GM12878 (cell line): ENCODE measurements at regions not wholly inside any gene's neighbourhood (a gene's known extent, or its start where the extent isn't known, plus 50 kb on each side); places are given as distances from the start of the nearest gene placed in this dataset.

Experiments
- ATAC-seq: fragments of 200-7000 bp; cut with Tn5 transposase; 3 replicates; pipeline ENCODE4 v1.9.1; 2020; ENCODE audit warnings: mild to moderate bottlenecking, moderate library complexity
- BruUV-seq: library from RNA; stranded (reverse); fragments of 400-500 nt; replicated peaks from 2 replicates; lab custom pipeline; 2021; lab: Mats Ljungman, UMichigan
- CTCF ChIA-PET: fragments of 300-600 bp; sonication (Branson Sonifier 250); formaldehyde crosslinking; extraction: SDS; loops from one replicate; lab custom pipeline; 2021; ENCODE audit warnings: inconsistent platforms; lab: Yijun Ruan, JAX
- POLR2A ChIA-PET: fragments of 350-600 bp; formaldehyde crosslinking; extraction: SDS; loops from one replicate; lab custom pipeline; 2021; ENCODE audit warnings: inconsistent platforms; lab: Charles Lee
- RAD21 ChIA-PET: fragments of 300-600 bp; sonication (Branson Sonifier 250); formaldehyde crosslinking; loops from one replicate; lab custom pipeline; 2023; ENCODE audit warnings: antibody characterized with exemption; ENCODE audit not compliant: unreplicated experiment; lab: Charles Lee
- SMC1A ChIA-PET: fragments of 300-600 bp; sonication (Branson Sonifier 250); formaldehyde crosslinking; loops from one replicate; lab custom pipeline; 2023; ENCODE audit not compliant: unreplicated experiment, uncharacterized antibody; lab: Charles Lee
- DNase-seq: peaks from one replicate; pipeline ENCODE4 v3.0.0-alpha.2; 2011; ENCODE audit warnings: low read depth, low spot score
- FAIRE-seq: peaks from 3 replicates; lab custom pipeline; 2011; peaks lifted over from hg19 to GRCh38; lab: Jason Lieb, UNC
- H2AFZ ChIP-seq: 2 replicates; pipeline ENCODE4 v1.6.0; 2011; ENCODE audit warnings: low read depth, low read length, control low read depth; ENCODE audit not compliant: control insufficient read depth
- H3K27ac ChIP-seq: 2 replicates; pipeline ENCODE4 v1.5.1; 2011; ENCODE audit warnings: control low read depth; ENCODE audit not compliant: control insufficient read depth, insufficient read depth
- H3K27me3 ChIP-seq, 2 experiments: replicated peaks in 1 of 2; 2 replicates each; pipeline versions ENCODE4 v1.6.0 to v1.6.1; 2011; ENCODE audit warnings: low read length in 1 of 2; ENCODE audit not compliant: control insufficient read depth in 2 of 2, insufficient read depth in 2 of 2
- H3K36me3 ChIP-seq, 2 experiments: 2 replicates each; pipeline ENCODE4 v1.5.1; 2011; ENCODE audit warnings: low read length in 1 of 2; ENCODE audit not compliant: control insufficient read depth in 2 of 2, insufficient read depth in 2 of 2
- H3K4me1 ChIP-seq: 2 replicates; pipeline ENCODE4 v1.6.1; 2011; ENCODE audit warnings: mild to moderate bottlenecking, low read length, moderate library complexity, mixed read lengths; ENCODE audit not compliant: control insufficient read depth, insufficient read depth
- H3K4me2 ChIP-seq: 2 replicates; pipeline ENCODE4 v1.6.0; 2011; ENCODE audit warnings: control low read depth; ENCODE audit not compliant: control insufficient read depth, insufficient read depth
- H3K4me3 ChIP-seq: fragments of 200-600 bp; sonication (generic); 2 replicates; pipeline ENCODE4 v1.5.1; 2016
- H3K79me2 ChIP-seq: 2 replicates; pipeline ENCODE4 v1.6.0; 2011; ENCODE audit warnings: low read length; ENCODE audit not compliant: control insufficient read depth, insufficient read depth
- H3K9ac ChIP-seq: 2 replicates; pipeline ENCODE4 v1.8.0; 2011; ENCODE audit warnings: low read length, control low read depth, mixed read lengths; ENCODE audit not compliant: control insufficient read depth, insufficient read depth
- H3K9me3 ChIP-seq: replicated peaks from 3 replicates; pipeline ENCODE4 v1.5.1; 2011; ENCODE audit warnings: mild to moderate bottlenecking, low read length; ENCODE audit not compliant: control insufficient read depth, insufficient read depth
- H4K20me1 ChIP-seq: 2 replicates; pipeline ENCODE4 v1.6.0; 2011; ENCODE audit not compliant: control insufficient read depth, insufficient read depth
- DPF2 ChIP-seq: fragments of 450-650 bp; IDR thresholded peaks from 2 replicates; pipeline ENCODE4 v1.6.1; 2017; ENCODE audit warnings: mild to moderate bottlenecking
- EGR1 ChIP-seq, 2 experiments: IDR thresholded peaks; 1 replicate in 1 of 2; 2 replicates in 1 of 2; pipeline ENCODE4 v1.6.1; 2011 to 2012; ENCODE audit warnings: low read depth in 2 of 2, low read length in 2 of 2, borderline replicate concordance in 1 of 2, mild to moderate bottlenecking in 1 of 2, moderate library complexity in 1 of 2
- ESRRA ChIP-seq: IDR thresholded peaks from 2 replicates; pipeline ENCODE4 v1.6.1; 2012; ENCODE audit warnings: mild to moderate bottlenecking, low read length, improper control_type of control experiment
- FOXK2 ChIP-seq: fragments of 450-650 bp; IDR thresholded peaks from 2 replicates; pipeline ENCODE4 v1.6.1; 2017; ENCODE audit warnings: mild to moderate bottlenecking, moderate library complexity
- HDAC2 ChIP-seq: fragments of 200-600 bp; sonication (generic); IDR thresholded peaks from 2 replicates; pipeline ENCODE4 v1.6.1; 2017
- JUNB ChIP-seq: IDR thresholded peaks from 2 replicates; pipeline ENCODE4 v1.6.1; 2016; ENCODE audit warnings: antibody characterized with exemption, mild to moderate bottlenecking
- RAD51 ChIP-seq: fragments of 450-650 bp; IDR thresholded peaks from 2 replicates; pipeline ENCODE4 v1.6.1; 2016; ENCODE audit warnings: moderate library complexity, mild to moderate bottlenecking, inconsistent platforms
- SIX5 ChIP-seq: IDR thresholded peaks from 2 replicates; pipeline ENCODE4 v1.6.1; 2011; ENCODE audit warnings: mild to moderate bottlenecking, low read depth, low read length, moderate library complexity; ENCODE audit not compliant: severe bottlenecking
- SMAD1 ChIP-seq: fragments of 450-650 bp; IDR thresholded peaks from 2 replicates; pipeline ENCODE4 v1.6.1; 2018; ENCODE audit warnings: mild to moderate bottlenecking, low read depth; ENCODE audit not compliant: partially characterized antibody
- SRF ChIP-seq, 2 experiments: IDR thresholded peaks; 2 replicates each; pipeline ENCODE4 v1.6.1; 2011; ENCODE audit warnings: low read depth in 2 of 2, low read length in 2 of 2, mild to moderate bottlenecking in 1 of 2, moderate library complexity in 1 of 2
- ZNF274 ChIP-seq: IDR thresholded peaks from one replicate; pipeline ENCODE4 v1.8.0; 2011; ENCODE audit not compliant: insufficient read length, insufficient read depth
- ZNF622 ChIP-seq: fragments of 450-650 bp; IDR thresholded peaks from 2 replicates; pipeline ENCODE4 v1.6.1; 2017; ENCODE audit warnings: mild to moderate bottlenecking, inconsistent platforms
- WGBS: methylation state at CpG from one replicate; pipeline ENCODE4 v1.1.6; 2016; ENCODE audit warnings: low lambda C conversion rate; ENCODE audit not compliant: insufficient replicate concordance, insufficient coverage; ENCODE audit errors: missing lambda C conversion rate; 5-methylcytosine and 5-hydroxymethylcytosine counted together
- in situ Hi-C: fragments of 300-500 bp; cut with MboI; formaldehyde crosslinking; loops from 9 replicates; pipeline ENCODE4 v1.14.3; 2018; ENCODE audit warnings: mixed read lengths
- intact Hi-C: fragments of 100-400 bp; cut with micrococcal nuclease; formaldehyde crosslinking; loops from one replicate; pipeline ENCODE4 v1.14.2; 2022; ENCODE audit not compliant: unreplicated experiment
- TF ChIP-seq, protein P1 (sequence below): fragments of 450-650 bp; formaldehyde crosslinking; IDR thresholded peaks from 2 replicates; pipeline ENCODE4 v1.4.0; 2022; ENCODE audit warnings: mild to moderate bottlenecking, moderate library complexity
- TF ChIP-seq, protein P2 (sequence below): IDR thresholded peaks from 2 replicates; pipeline ENCODE4 v1.6.1; 2011; ENCODE audit warnings: low read depth, mild to moderate bottlenecking, low read length, moderate library complexity, borderline replicate concordance; ENCODE audit errors: extremely low read depth
- TF ChIP-seq, protein P3 (sequence below): fragments of 450-650 bp; conservative IDR thresholded peaks from 2 replicates; pipeline ENCODE4 v1.6.1; 2017; ENCODE audit warnings: mild to moderate bottlenecking, moderate library complexity

DNA sequence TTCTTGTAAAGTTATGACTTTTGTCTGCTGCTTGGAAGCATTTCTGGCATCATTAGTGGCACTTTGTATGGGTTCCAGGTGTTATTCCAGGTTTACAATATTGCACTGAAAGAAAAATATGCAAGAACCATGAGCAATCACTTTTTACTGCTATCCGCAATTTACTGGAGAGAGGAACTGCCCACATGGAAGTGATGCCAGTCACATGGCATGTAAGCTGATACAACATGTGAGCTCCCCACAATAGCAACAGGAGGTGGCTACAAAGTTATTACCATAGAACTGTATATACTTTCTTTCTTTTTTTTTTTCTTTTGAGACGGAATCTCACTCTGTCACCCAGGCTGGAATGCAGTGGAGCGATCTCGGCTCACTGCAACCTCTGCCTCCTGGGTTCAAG, 1012.1 kb downstream of the BCL11B start:
- intact Hi-C loops = no loop called here
- TF ChIP-seq DPF2 (no peak), JUNB (no peak), RAD51 (no peak), SIX5 (no peak), HDAC2 (no peak), ZNF274 (no peak), ESRRA (no peak), FOXK2 (no peak), SMAD1 (no peak), EGR1 (IDR thresholded peaks at IDR 0.05; ENCODE audit: borderline replicate concordance in 1 of 2, low read depth in 2 of 2, low read length in 2 of 2) (no peak), ZNF622 (no peak), SRF (IDR thresholded peaks at IDR 0.05; ENCODE audit: low read depth in 2 of 2, low read length in 2 of 2) (no peak)
- TF ChIP-seq, protein P1, sequence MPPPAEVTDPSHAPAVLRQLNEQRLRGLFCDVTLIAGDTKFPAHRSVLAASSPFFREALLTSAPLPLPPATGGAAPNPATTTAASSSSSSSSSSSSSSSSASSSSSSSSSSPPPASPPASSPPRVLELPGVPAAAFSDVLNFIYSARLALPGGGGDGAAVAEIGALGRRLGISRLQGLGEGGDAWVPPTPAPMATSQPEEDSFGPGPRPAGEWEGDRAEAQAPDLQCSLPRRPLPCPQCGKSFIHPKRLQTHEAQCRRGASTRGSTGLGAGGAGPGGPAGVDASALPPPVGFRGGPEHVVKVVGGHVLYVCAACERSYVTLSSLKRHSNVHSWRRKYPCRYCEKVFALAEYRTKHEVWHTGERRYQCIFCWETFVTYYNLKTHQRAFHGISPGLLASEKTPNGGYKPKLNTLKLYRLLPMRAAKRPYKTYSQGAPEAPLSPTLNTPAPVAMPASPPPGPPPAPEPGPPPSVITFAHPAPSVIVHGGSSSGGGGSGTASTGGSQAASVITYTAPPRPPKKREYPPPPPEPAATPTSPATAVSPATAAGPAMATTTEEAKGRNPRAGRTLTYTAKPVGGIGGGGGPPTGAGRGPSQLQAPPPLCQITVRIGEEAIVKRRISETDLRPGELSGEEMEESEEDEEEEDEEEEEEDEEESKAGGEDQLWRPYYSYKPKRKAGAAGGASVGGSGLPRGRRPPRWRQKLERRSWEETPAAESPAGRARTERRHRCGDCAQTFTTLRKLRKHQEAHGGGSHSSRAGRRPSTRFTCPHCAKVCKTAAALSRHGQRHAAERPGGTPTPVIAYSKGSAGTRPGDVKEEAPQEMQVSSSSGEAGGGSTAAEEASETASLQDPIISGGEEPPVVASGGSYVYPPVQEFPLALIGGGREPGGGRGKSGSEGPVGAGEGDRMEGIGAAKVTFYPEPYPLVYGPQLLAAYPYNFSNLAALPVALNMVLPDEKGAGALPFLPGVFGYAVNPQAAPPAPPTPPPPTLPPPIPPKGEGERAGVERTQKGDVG = no peak
- TF ChIP-seq, protein P2, sequence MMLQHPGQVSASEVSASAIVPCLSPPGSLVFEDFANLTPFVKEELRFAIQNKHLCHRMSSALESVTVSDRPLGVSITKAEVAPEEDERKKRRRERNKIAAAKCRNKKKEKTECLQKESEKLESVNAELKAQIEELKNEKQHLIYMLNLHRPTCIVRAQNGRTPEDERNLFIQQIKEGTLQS = no peak
- TF ChIP-seq, protein P3, sequence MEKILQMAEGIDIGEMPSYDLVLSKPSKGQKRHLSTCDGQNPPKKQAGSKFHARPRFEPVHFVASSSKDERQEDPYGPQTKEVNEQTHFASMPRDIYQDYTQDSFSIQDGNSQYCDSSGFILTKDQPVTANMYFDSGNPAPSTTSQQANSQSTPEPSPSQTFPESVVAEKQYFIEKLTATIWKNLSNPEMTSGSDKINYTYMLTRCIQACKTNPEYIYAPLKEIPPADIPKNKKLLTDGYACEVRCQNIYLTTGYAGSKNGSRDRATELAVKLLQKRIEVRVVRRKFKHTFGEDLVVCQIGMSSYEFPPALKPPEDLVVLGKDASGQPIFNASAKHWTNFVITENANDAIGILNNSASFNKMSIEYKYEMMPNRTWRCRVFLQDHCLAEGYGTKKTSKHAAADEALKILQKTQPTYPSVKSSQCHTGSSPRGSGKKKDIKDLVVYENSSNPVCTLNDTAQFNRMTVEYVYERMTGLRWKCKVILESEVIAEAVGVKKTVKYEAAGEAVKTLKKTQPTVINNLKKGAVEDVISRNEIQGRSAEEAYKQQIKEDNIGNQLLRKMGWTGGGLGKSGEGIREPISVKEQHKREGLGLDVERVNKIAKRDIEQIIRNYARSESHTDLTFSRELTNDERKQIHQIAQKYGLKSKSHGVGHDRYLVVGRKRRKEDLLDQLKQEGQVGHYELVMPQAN = no peak
- no TSS peak for BruUV-seq
- Histone ChIP-seq H3K4me1 (no peaks in the 10 kb centered on the region), H3K9ac (no peak overlapping the region), H3K4me3 (no peak overlapping the region), H2AFZ (no peak overlapping the region), H3K79me2 (no peaks in the 10 kb centered on the region), H3K27me3 (no peaks in the 10 kb centered on the region), H3K4me2 (no peak overlapping the region), H3K36me3 (no peaks in the 10 kb centered on the region), H4K20me1 (no peaks in the 10 kb centered on the region), H3K9me3 (no peaks in the 10 kb centered on the region), H3K27ac (no peak overlapping the region)
- ChIA-PET RAD21 (no interaction called here), POLR2A (no interaction called here), SMC1A (no interaction called here), CTCF (no interaction called here)
- in situ Hi-C loops = no loop called here
- FAIRE-seq = no peak
- 90% methylated on average over 3 of the region's 4 CpGs for WGBS
- no peak for DNase-seq
- ATAC-seq = no peak
